ENCODE measurements at regions not wholly inside any gene's neighbourhood (a gene's known extent, or its start where the extent isn't known, plus 50 kb on each side); places are given as distances from the start of the nearest gene placed in this dataset.

GRCh38 chr1:99131546-99131945, 126.9 kb upstream of the PLPPR5 start:
- Mint-ChIP-seq H3K4me3 (no peak overlapping the region), H3K27me3 (no peaks in the 10 kb centered on the region), H3K9me3 (peaks cover 29% of the 10 kb centered on the region), H3K36me3 (ENCODE audit: low read depth) (no peaks in the 10 kb centered on the region), H3K4me1 (ENCODE audit: low read depth) (no peaks in the 10 kb centered on the region), H3K27ac (no peak overlapping the region)
- intact Hi-C loops (cut with micrococcal nuclease) = no loop called here

DNA sequence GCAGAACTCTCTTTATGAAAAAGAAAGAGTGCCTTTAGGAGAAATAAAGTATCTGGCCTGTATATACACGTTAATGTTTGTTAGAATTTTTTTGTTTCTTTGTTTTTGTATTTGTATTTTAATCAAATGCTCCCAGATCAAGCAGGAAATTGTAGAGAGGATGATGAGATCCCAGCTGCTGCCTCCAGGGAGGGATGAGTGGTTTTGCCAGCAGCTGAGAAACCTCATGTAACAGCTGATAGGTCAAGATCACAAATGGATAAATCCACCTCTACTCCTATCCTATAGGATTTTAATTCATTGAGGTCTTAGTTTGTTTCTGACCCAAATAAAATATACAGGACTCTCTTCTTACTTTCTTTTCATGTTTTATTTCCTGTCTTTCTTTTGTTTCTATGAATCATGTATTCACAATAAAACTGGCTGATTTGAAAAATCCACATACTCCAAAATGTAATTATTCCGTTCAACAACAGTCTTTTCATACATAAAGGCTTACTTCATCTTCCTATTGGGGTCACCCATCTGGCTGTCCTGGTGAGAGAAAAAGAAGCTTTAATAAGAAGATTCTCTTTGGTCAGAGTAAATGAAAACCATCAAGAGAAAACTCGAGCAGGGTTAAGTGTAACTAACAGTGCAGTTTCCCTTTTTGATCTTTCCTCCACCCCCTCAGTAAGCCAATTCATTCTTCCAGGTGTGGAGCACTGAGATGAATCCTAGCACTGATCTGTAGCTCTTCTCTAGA, 129.3 kb upstream of the PLPPR5 start:
- intact Hi-C loops (cut with micrococcal nuclease) = no loop called here
- Mint-ChIP-seq H3K4me3 (no peak overlapping the region), H3K4me1 (ENCODE audit: low read depth) (no peaks in the 10 kb centered on the region), H3K9me3 (peaks cover 25% of the 10 kb centered on the region), H3K27ac (no peak overlapping the region), H3K27me3 (no peaks in the 10 kb centered on the region), H3K36me3 (ENCODE audit: low read depth) (no peaks in the 10 kb centered on the region)

DNA sequence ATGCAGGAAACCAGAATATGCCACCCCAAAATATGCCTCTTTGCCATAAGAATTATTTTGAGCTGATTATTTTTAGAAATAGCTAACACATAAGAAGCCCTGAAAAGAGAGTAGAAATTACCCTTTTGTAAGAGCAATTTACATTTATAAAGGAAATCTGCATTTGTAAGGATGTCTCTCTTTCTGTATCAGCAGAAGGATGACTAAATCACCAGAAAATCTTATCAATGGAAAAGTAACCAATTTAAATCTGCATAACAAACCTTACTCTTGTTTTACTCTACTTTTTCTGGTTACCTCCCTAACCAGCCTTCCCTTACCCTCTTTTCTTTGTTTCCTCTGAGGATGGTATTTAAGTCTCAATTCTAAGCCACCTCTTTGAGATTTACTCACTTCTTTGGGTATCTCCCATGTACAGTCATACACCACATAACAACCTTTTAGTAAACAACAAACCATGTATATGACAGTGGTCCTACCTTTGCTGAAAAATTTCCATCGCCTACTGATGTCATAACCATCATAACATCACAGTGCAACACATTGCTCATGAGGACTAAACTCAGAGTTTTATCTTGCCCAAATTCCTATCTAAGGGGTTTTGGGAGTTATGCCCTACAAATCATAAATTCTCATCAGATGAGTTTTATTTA, 126.6 kb upstream of the PLPPR4 start:
- Mint-ChIP-seq H3K9me3 (peaks cover 9% of the 10 kb centered on the region), H3K27ac (no peak overlapping the region), H3K4me1 (ENCODE audit: low read depth) (no peaks in the 10 kb centered on the region)

DNA sequence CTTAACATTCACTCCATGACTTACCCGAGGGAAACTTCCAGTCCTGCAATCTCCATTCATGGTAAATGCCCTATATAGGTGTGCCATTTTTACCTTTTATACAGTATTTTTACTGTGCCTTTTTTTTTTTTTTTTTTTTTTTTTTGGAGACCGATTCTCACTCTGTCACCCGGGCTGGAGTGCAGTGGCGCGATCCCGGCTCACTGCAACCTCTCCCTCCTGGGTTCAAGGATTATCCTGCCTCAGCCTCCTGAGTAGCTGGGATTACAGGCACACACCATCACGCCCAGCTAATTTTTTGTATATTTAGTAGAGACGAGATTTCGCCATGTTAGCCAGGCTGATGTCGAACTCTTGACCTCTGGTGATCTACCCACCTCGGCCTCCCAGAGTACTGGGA, 124.4 kb upstream of the PLPPR4 start:
- Mint-ChIP-seq H3K27me3 (no peaks in the 10 kb centered on the region), H3K4me3 (no peak overlapping the region), H3K9me3 (peaks cover 9% of the 10 kb centered on the region), H3K36me3 (ENCODE audit: low read depth) (no peaks in the 10 kb centered on the region), H3K27ac (no peak overlapping the region), H3K4me1 (ENCODE audit: low read depth) (no peaks in the 10 kb centered on the region)
- intact Hi-C loops (cut with micrococcal nuclease) = no loop called here

More for the DNA sequence above, 126.6 kb upstream of the PLPPR4 start:
- no peak overlapping the region for H3K4me3 Mint-ChIP-seq
- H3K27me3 Mint-ChIP-seq = no peaks in the 10 kb centered on the region
- H3K36me3 Mint-ChIP-seq (ENCODE audit: low read depth) = no peaks in the 10 kb centered on the region
- intact Hi-C loops (cut with micrococcal nuclease) = no loop called here

DNA sequence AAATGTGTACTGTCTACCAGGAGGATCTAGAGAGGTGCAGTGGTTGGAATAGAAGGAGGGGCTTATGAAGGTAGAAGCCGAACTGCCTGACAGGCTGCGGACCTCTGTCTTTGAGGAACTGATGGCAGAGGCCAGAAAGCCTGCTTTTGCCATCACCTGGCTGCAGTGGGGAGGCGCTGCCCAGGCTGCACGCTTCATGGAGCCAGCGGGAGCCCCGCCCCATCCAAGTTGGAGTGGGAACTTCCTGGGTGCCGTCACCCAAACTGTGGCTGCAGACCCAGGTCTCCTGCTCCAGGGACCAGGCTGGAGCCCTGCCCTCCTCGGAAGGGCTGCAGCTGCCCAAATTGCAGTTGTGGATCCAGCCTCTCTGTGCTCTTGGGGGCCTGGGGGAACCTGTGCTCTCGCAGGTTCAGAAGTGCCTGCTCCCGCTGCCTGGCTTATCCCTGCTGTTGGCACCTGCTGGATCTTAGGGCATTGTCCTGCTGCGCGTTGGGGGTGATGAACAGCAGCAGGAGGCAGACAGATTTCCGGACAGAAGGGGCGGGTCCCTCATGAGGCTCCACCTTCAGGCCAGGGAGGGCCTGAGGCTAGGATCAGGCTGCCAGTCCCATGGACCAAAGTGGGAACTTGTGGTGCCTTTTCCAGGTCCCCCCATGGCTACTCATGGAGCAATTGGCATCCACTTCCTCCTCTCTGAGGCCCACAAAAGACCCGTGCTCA, 118.0 kb upstream of the PLPPR4 start:
- Mint-ChIP-seq H3K36me3 (ENCODE audit: low read depth) (no peaks in the 10 kb centered on the region), H3K4me3 (no peak overlapping the region), H3K27ac (no peak overlapping the region), H3K27me3 (no peaks in the 10 kb centered on the region), H3K4me1 (ENCODE audit: low read depth) (no peaks in the 10 kb centered on the region), H3K9me3 (no peaks in the 10 kb centered on the region)
- intact Hi-C loops (cut with micrococcal nuclease) = no loop called here

- H3K4me1 Mint-ChIP-seq (ENCODE audit: low read depth) = no peaks in the 10 kb centered on the region
- H3K27me3 Mint-ChIP-seq = no peaks in the 10 kb centered on the region
- H3K27ac Mint-ChIP-seq = no peak overlapping the region
- intact Hi-C loops (cut with micrococcal nuclease) = no loop called here
- no peak overlapping the region for H3K4me3 Mint-ChIP-seq
- H3K36me3 Mint-ChIP-seq (ENCODE audit: low read depth) = no peaks in the 10 kb centered on the region
- H3K9me3 Mint-ChIP-seq = no peaks in the 10 kb centered on the region
Observed at GRCh38 chr1:99149952-99150351, 114.3 kb upstream of the PLPPR4 start.

- intact Hi-C loops (cut with micrococcal nuclease) = no loop called here
Observed at GRCh38 chr1:99152132-99152531, 112.2 kb upstream of the PLPPR4 start.

GRCh38 chr1:99163671-99164070, 100.6 kb upstream of the PLPPR4 start:
- peaks cover 33% of the 10 kb centered on the region for H3K9me3 Mint-ChIP-seq
- no peak overlapping the region for H3K27ac Mint-ChIP-seq
- H3K36me3 Mint-ChIP-seq (ENCODE audit: low read depth) = no peaks in the 10 kb centered on the region
- H3K27me3 Mint-ChIP-seq = no peaks in the 10 kb centered on the region
- no peaks in the 10 kb centered on the region for H3K4me1 Mint-ChIP-seq (ENCODE audit: low read depth)
- no peak overlapping the region for H3K4me3 Mint-ChIP-seq
- intact Hi-C loops (cut with micrococcal nuclease) = no loop called here

More at GRCh38 chr1:99152132-99152531, 112.2 kb upstream of the PLPPR4 start:
- Mint-ChIP-seq H3K9me3 (no peaks in the 10 kb centered on the region), H3K4me3 (no peak overlapping the region), H3K27me3 (no peaks in the 10 kb centered on the region), H3K36me3 (ENCODE audit: low read depth) (no peaks in the 10 kb centered on the region), H3K27ac (no peak overlapping the region), H3K4me1 (ENCODE audit: low read depth) (no peaks in the 10 kb centered on the region)

DNA sequence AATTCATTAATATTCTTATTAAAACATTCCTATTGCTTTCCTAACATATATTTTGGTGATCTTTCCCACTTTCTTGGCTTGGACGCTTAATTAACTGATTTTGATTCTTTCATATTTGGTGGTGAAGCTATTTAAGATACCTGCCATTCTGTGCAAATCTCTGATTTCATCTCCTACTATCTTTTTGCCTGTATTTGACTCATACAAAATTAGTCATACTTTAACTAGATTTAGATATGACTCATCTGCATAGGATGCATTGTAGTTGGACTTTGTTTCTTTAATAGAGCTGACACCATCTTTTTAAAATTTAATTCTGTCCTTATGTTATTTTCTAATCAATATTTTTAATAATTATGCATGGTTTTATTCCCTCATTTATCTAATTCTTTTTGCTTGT, 93.8 kb upstream of the PLPPR4 start:
- H3K36me3 Mint-ChIP-seq (ENCODE audit: low read depth) = no peaks in the 10 kb centered on the region
- H3K27ac Mint-ChIP-seq = no peak overlapping the region
- no peaks in the 10 kb centered on the region for H3K4me1 Mint-ChIP-seq (ENCODE audit: low read depth)
- intact Hi-C loops (cut with micrococcal nuclease) = no loop called here
- H3K4me3 Mint-ChIP-seq = no peak overlapping the region
- peaks cover 3% of the 10 kb centered on the region for H3K9me3 Mint-ChIP-seq
- H3K27me3 Mint-ChIP-seq = no peaks in the 10 kb centered on the region

DNA sequence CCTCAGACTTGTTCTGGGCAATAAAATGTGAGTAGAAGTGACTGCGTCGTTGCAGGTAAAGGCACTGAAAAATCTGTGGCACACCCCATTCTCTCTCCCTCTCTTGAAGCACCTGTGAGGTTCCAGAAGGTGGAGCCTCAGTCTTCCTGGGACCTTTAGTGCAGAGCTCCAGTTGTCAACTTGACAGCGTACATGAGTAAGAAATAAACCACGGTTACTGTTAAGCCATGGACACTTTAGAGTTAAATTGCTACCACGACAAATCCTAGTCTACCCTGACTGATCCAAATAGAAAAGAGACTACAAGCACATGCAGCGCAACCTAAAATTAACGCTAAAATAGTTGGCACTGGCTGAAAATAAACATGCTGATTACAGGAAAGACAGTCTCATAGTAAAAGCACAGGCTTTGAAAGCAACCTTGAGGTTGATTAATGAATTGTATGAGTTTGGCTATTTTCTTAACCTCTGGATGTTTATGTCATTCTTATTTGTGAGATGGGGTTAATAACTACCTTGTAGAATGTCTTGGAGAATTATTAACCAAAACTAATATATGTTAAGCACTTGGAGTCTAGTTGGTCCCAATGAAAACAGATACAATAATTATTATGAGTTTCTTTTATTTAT, 93.0 kb upstream of the PLPPR4 start:
- Mint-ChIP-seq H3K27ac (no peak overlapping the region), H3K4me1 (ENCODE audit: low read depth) (no peaks in the 10 kb centered on the region), H3K36me3 (ENCODE audit: low read depth) (no peaks in the 10 kb centered on the region), H3K27me3 (no peaks in the 10 kb centered on the region), H3K9me3 (no peaks in the 10 kb centered on the region), H3K4me3 (no peak overlapping the region)
- intact Hi-C loops (cut with micrococcal nuclease) = no loop called here

GRCh38 chr1:99173282-99173681, 91.0 kb upstream of the PLPPR4 start:
- Mint-ChIP-seq H3K36me3 (ENCODE audit: low read depth) (no peaks in the 10 kb centered on the region), H3K27ac (no peak overlapping the region), H3K4me1 (ENCODE audit: low read depth) (no peaks in the 10 kb centered on the region), H3K4me3 (no peak overlapping the region), H3K27me3 (no peaks in the 10 kb centered on the region), H3K9me3 (no peaks in the 10 kb centered on the region)
- intact Hi-C loops (cut with micrococcal nuclease) = no loop called here

GRCh38 chr1:99173900-99174299, 90.4 kb upstream of the PLPPR4 start:
- Mint-ChIP-seq H3K4me3 (no peak overlapping the region), H3K27me3 (no peaks in the 10 kb centered on the region), H3K27ac (no peak overlapping the region), H3K4me1 (ENCODE audit: low read depth) (no peaks in the 10 kb centered on the region), H3K36me3 (ENCODE audit: low read depth) (no peaks in the 10 kb centered on the region), H3K9me3 (no peaks in the 10 kb centered on the region)
- intact Hi-C loops (cut with micrococcal nuclease) = no loop called here

- intact Hi-C loops (cut with micrococcal nuclease) = no loop called here
- Mint-ChIP-seq H3K4me3 (no peak overlapping the region), H3K9me3 (no peaks in the 10 kb centered on the region), H3K36me3 (ENCODE audit: low read depth) (no peaks in the 10 kb centered on the region), H3K27ac (no peak overlapping the region), H3K4me1 (ENCODE audit: low read depth) (no peaks in the 10 kb centered on the region), H3K27me3 (peaks cover 1% of the 10 kb centered on the region)
Observed at GRCh38 chr1:99176753-99177152, 87.5 kb upstream of the PLPPR4 start.

- H3K27me3 Mint-ChIP-seq = peaks cover 1% of the 10 kb centered on the region
- no peaks in the 10 kb centered on the region for H3K4me1 Mint-ChIP-seq (ENCODE audit: low read depth)
- no peaks in the 10 kb centered on the region for H3K9me3 Mint-ChIP-seq
- H3K27ac Mint-ChIP-seq = no peak overlapping the region
- no peaks in the 10 kb centered on the region for H3K36me3 Mint-ChIP-seq (ENCODE audit: low read depth)
- no peak overlapping the region for H3K4me3 Mint-ChIP-seq
- intact Hi-C loops (cut with micrococcal nuclease) = no loop called here
Observed at GRCh38 chr1:99177465-99177864, 86.8 kb upstream of the PLPPR4 start.

Data from dendritic cell treated with granulocyte-macrophage colony-stimulating factor and Interleukin-4, amounts not matched to agents 40 ng/mL and 50 ng/mL, for 4 days (primary cell).